Left lung (tissue), 4 donors: ENCODE measurements at regions not wholly inside any gene's neighbourhood (a gene's known extent, or its start where the extent isn't known, plus 50 kb on each side); places are given as distances from the start of the nearest gene placed in this dataset.

Experiments
- ATAC-seq: fragments of 200-7000 bp; cut with Tn5 transposase; one replicate; pipeline ENCODE4 v1.9.1; 2020; ENCODE audit warnings: moderate library complexity
- DNase-seq, 4 donors: peaks; one replicate each; pipeline ENCODE4 v3.0.0-alpha.2; 2013 to 2020
- H3K27ac ChIP-seq, 2 donors: fragments of 200-600 bp; sonication (generic) in 1 of 2; one replicate each; pipeline versions ENCODE4 v1.5.0 to v1.8.0; 2020 to 2021
- H3K27me3 ChIP-seq, 2 donors: fragments of 200-600 bp; sonication (generic) in 1 of 2; one replicate each; pipeline versions ENCODE4 v1.5.0 to v1.8.0; 2020 to 2021
- H3K36me3 ChIP-seq, 2 donors: fragments of 200-600 bp; sonication (generic) in 1 of 2; one replicate each; pipeline versions ENCODE4 v1.5.0 to v1.8.0; 2020 to 2021
- H3K4me1 ChIP-seq, 2 donors: fragments of 200-600 bp; one replicate each; pipeline ENCODE4 v1.8.0; 2021
- H3K4me3 ChIP-seq, 2 donors: fragments of 200-600 bp; sonication (generic) in 1 of 2; one replicate each; pipeline versions ENCODE4 v1.5.0 to v1.8.0; 2020 to 2021; ENCODE audit warnings: mild to moderate bottlenecking in 1 of 2
- H3K9me3 ChIP-seq, 2 donors: fragments of 200-600 bp; sonication (generic) in 1 of 2; one replicate each; pipeline versions ENCODE4 v1.5.0 to v1.8.0; 2020 to 2021
- CTCF ChIP-seq, 2 donors: fragments of 200-600 bp; sonication (generic) in 1 of 2; IDR thresholded peaks; one replicate each; pipeline versions ENCODE4 v1.5.0 to v1.8.0; 2021; ENCODE audit warnings: antibody characterized with exemption in 2 of 2
- intact Hi-C, 2 donors: fragments of 100-400 bp; cut with DNase I; formaldehyde crosslinking; loops; one replicate each; pipeline versions ENCODE4 v1.11.2 to v1.14.2; 2022
- donor health status: DM: no; HTN: yes; CAD: no.
- donor health status: DM: no; HTN: no; CAD: no.

- Histone ChIP-seq H3K9me3 (no peaks in the 10 kb centered on the region), H3K27me3 (peaks cover 0 to 13% of the 10 kb centered on the region in 2 donors), H3K27ac (no peak overlapping the region), H3K4me3 (no peak overlapping the region), H3K36me3 (no peaks in the 10 kb centered on the region), H3K4me1 (no peaks in the 10 kb centered on the region)
- no peak for ATAC-seq
- DNase-seq, result no peak
- no peak for TF ChIP-seq CTCF (IDR thresholded peaks at IDR 0.05)
- intact Hi-C loops, result no loop called here
Measured at GRCh38 chr3:150067561-150067960, 96.9 kb upstream of the PFN2 start.

- intact Hi-C loops, result no loop called here
- Histone ChIP-seq H3K9me3 (no peaks in the 10 kb centered on the region), H3K4me3 (no peak overlapping the region), H3K36me3 (no peaks in the 10 kb centered on the region), H3K27me3 (peaks cover 0 to 13% of the 10 kb centered on the region in 2 donors), H3K27ac (no peak overlapping the region), H3K4me1 (no peaks in the 10 kb centered on the region)
- ATAC-seq (no peak), DNase-seq (no peak)
- TF ChIP-seq CTCF (IDR thresholded peaks at IDR 0.05), result no peak
Measured at GRCh38 chr3:150064971-150065370, 94.3 kb upstream of the PFN2 start.

GRCh38 chr3:150063237-150063636, 92.5 kb upstream of the PFN2 start:
- no peak for TF ChIP-seq CTCF (IDR thresholded peaks at IDR 0.05)

GRCh38 chr3:150062492-150062891, 91.8 kb upstream of the PFN2 start:
- Histone ChIP-seq H3K36me3 (no peaks in the 10 kb centered on the region), H3K4me3 (no peak overlapping the region), H3K9me3 (no peaks in the 10 kb centered on the region), H3K4me1 (no peaks in the 10 kb centered on the region), H3K27me3 (peaks cover 0 to 8% of the 10 kb centered on the region in 2 donors), H3K27ac (peak overlapping the region; percentile 28 to 72)
- TF ChIP-seq CTCF (IDR thresholded peaks at IDR 0.05), result no peak
- peak; percentile 63 for ATAC-seq
- peak in 2 of 4 donors; percentile 68 to 80 for DNase-seq
- intact Hi-C loops, result no loop called here

More at GRCh38 chr3:150063237-150063636, 92.5 kb upstream of the PFN2 start:
- H3K36me3 ChIP-seq, result no peaks in the 10 kb centered on the region
- H3K27ac ChIP-seq, result peak overlapping the region in 1 of 2 donors; percentile 72
- intact Hi-C loops, result no loop called here
- H3K4me1 ChIP-seq, result no peaks in the 10 kb centered on the region
- DNase-seq (no peak), ATAC-seq (no peak)
- peaks cover 0 to 13% of the 10 kb centered on the region in 2 donors for H3K27me3 ChIP-seq
- no peak overlapping the region for H3K4me3 ChIP-seq
- no peaks in the 10 kb centered on the region for H3K9me3 ChIP-seq

GRCh38 chr3:150061288-150062024, 90.8 kb upstream of the PFN2 start:
- no peaks in the 10 kb centered on the region for H3K4me1 ChIP-seq
- ATAC-seq (no peak), DNase-seq (no peak)
- no peaks in the 10 kb centered on the region for H3K9me3 ChIP-seq
- no peak for TF ChIP-seq CTCF (IDR thresholded peaks at IDR 0.05)
- H3K27me3 ChIP-seq, result no peaks in the 10 kb centered on the region
- intact Hi-C loops, result no loop called here
- no peak overlapping the region for H3K27ac ChIP-seq
- no peaks in the 10 kb centered on the region for H3K36me3 ChIP-seq
- no peak overlapping the region for H3K4me3 ChIP-seq
